H9 (cell line): ENCODE measurements at regions not wholly inside any gene's neighbourhood (a gene's known extent, or its start where the extent isn't known, plus 50 kb on each side); places are given as distances from the start of the nearest gene placed in this dataset.

Source experiments
- DNase-seq: peaks from one replicate; pipeline ENCODE4 v3.0.0-alpha.2; 2017
- H2AFZ ChIP-seq: one replicate; pipeline ENCODE4 v1.6.1; 2013; ENCODE audit warnings: mild to moderate bottlenecking, low read length, control low read depth, moderate library complexity
- H2AK5ac ChIP-seq: 2 replicates; pipeline ENCODE4 v1.6.1; 2013; ENCODE audit warnings: low read length, control low read depth, mixed read lengths; ENCODE audit not compliant: insufficient read length
- H2BK120ac ChIP-seq: one replicate; pipeline ENCODE4 v1.6.1; 2013; ENCODE audit warnings: low read depth, mild to moderate bottlenecking, low read length, control low read depth, inconsistent platforms; ENCODE audit not compliant: poor library complexity, severe bottlenecking
- H2BK12ac ChIP-seq: 2 replicates; pipeline ENCODE4 v1.6.1; 2013; ENCODE audit warnings: low read length, control low read depth, mixed read lengths, low read depth; ENCODE audit not compliant: insufficient read length
- H2BK15ac ChIP-seq: 2 replicates; pipeline ENCODE4 v1.6.1; 2013; ENCODE audit warnings: low read depth, low read length, control low read depth
- H2BK20ac ChIP-seq: one replicate; pipeline ENCODE4 v1.6.1; 2013; ENCODE audit warnings: low read depth, mild to moderate bottlenecking, low read length, control low read depth, inconsistent platforms; ENCODE audit not compliant: poor library complexity, severe bottlenecking
- H2BK5ac ChIP-seq: 2 replicates; pipeline ENCODE4 v1.6.1; 2013; ENCODE audit warnings: low read length, control low read depth, mixed read lengths; ENCODE audit not compliant: insufficient read length
- H3K14ac ChIP-seq: 2 replicates; pipeline ENCODE4 v1.6.1; 2013; ENCODE audit warnings: low read length, control low read depth; ENCODE audit not compliant: insufficient read depth
- H3K18ac ChIP-seq: 2 replicates; pipeline ENCODE4 v1.6.1; 2013; ENCODE audit warnings: low read depth, mild to moderate bottlenecking, mixed read lengths, low read length, control low read depth; ENCODE audit not compliant: insufficient read length
- H3K23ac ChIP-seq: 2 replicates; pipeline ENCODE4 v1.6.1; 2013; ENCODE audit warnings: low read length, control low read depth, mixed read lengths, low read depth; ENCODE audit not compliant: insufficient read length
- H3K23me2 ChIP-seq: 2 replicates; pipeline ENCODE4 v1.6.1; 2013; ENCODE audit warnings: low read depth, mild to moderate bottlenecking, mixed read lengths, low read length, control low read depth; ENCODE audit not compliant: insufficient read length, poor library complexity, severe bottlenecking
- H3K27ac ChIP-seq: 2 replicates; pipeline ENCODE4 v1.5.1; 2013; ENCODE audit warnings: low read length, control low read depth, mixed read lengths, low read depth; ENCODE audit not compliant: insufficient read length
- H3K27me3 ChIP-seq: 2 replicates; pipeline ENCODE4 v1.6.1; 2013; ENCODE audit warnings: low read length, control low read depth, inconsistent platforms; ENCODE audit not compliant: insufficient read depth
- H3K4ac ChIP-seq: 2 replicates; pipeline ENCODE4 v1.6.1; 2013; ENCODE audit warnings: low read depth, mild to moderate bottlenecking, control low read depth, inconsistent platforms, low read length, moderate library complexity
- H3K4me1 ChIP-seq: 2 replicates; pipeline ENCODE4 v1.6.1; 2013; ENCODE audit warnings: low read length, control low read depth, inconsistent platforms; ENCODE audit not compliant: insufficient read depth
- H3K4me2 ChIP-seq: 2 replicates; pipeline ENCODE4 v1.6.1; 2013; ENCODE audit warnings: low read length, control low read depth, mixed read lengths; ENCODE audit not compliant: insufficient read length, insufficient read depth
- H3K56ac ChIP-seq: 2 replicates; pipeline ENCODE4 v1.6.1; 2013; ENCODE audit warnings: low read depth, mild to moderate bottlenecking, mixed read lengths, low read length, control low read depth; ENCODE audit not compliant: insufficient read length
- H3K79me1 ChIP-seq: 2 replicates; pipeline ENCODE4 v1.6.1; 2013; ENCODE audit warnings: low read depth, mild to moderate bottlenecking, moderate library complexity, low read length, control low read depth, inconsistent platforms; ENCODE audit not compliant: insufficient read depth, poor library complexity, severe bottlenecking
- H3K79me2 ChIP-seq: 2 replicates; pipeline ENCODE4 v1.6.1; 2013; ENCODE audit warnings: low read length, control low read depth, inconsistent platforms; ENCODE audit not compliant: insufficient read depth
- H3K9ac ChIP-seq: 2 replicates; pipeline ENCODE4 v1.6.1; 2013; ENCODE audit warnings: low read length, control low read depth, mixed read lengths; ENCODE audit not compliant: insufficient read length; ENCODE audit errors: extremely low read depth
- H3K9me3 ChIP-seq: one replicate; pipeline ENCODE4 v1.6.1; 2013; ENCODE audit warnings: low read depth, low read length, inconsistent platforms; ENCODE audit not compliant: control insufficient read depth
- H3T11ph ChIP-seq: one replicate; pipeline ENCODE4 v1.6.1; 2013; ENCODE audit warnings: mild to moderate bottlenecking, low read length, control low read depth, inconsistent platforms
- H4K20me1 ChIP-seq: one replicate; pipeline ENCODE4 v1.6.1; 2013; ENCODE audit not compliant: control insufficient read depth, insufficient read length, insufficient read depth
- H4K5ac ChIP-seq: 2 replicates; pipeline ENCODE4 v1.6.1; 2013; ENCODE audit warnings: low read depth, mild to moderate bottlenecking, mixed read lengths, low read length, control low read depth; ENCODE audit not compliant: insufficient read length
- H4K8ac ChIP-seq: replicated peaks from 2 replicates; pipeline ENCODE4 v1.6.1; 2013; ENCODE audit warnings: low read length, control low read depth, mixed read lengths, low read depth; ENCODE audit not compliant: insufficient read length
- H4K91ac ChIP-seq: 2 replicates; pipeline ENCODE4 v1.6.1; 2013; ENCODE audit warnings: low read depth, mild to moderate bottlenecking, moderate library complexity, mixed read lengths, low read length, control low read depth; ENCODE audit not compliant: insufficient read length
- H3K27ac Mint-ChIP-seq, 3 experiments: 2 replicates in 2 of 3; 3 replicates in 1 of 3; pipeline ENCODE4 v1.8.0; 2020 to 2021; ENCODE audit warnings: mixed read lengths in 3 of 3, mild to moderate bottlenecking in 1 of 3, moderate library complexity in 1 of 3
- H3K27me3 Mint-ChIP-seq: 2 replicates; pipeline ENCODE4 v1.8.0; 2021; ENCODE audit warnings: low read depth, mild to moderate bottlenecking, moderate library complexity, mixed read lengths
- H3K36me3 Mint-ChIP-seq, 3 experiments: 2 replicates in 2 of 3; 3 replicates in 1 of 3; pipeline ENCODE4 v1.8.0; 2020 to 2021; ENCODE audit warnings: low read depth in 3 of 3, mixed read lengths in 3 of 3; ENCODE audit not compliant: insufficient read depth in 1 of 3
- H3K4me1 Mint-ChIP-seq, 2 experiments: 2 replicates each; pipeline ENCODE4 v1.8.0; 2020; ENCODE audit warnings: mixed read lengths in 2 of 2
- H3K4me3 Mint-ChIP-seq, 2 experiments: 2 replicates in 1 of 2; 3 replicates in 1 of 2; pipeline ENCODE4 v1.8.0; 2020 to 2021; ENCODE audit warnings: mild to moderate bottlenecking in 2 of 2, mixed read lengths in 2 of 2, moderate library complexity in 1 of 2
- H3K9me3 Mint-ChIP-seq, 2 experiments: 2 replicates in 1 of 2; 3 replicates in 1 of 2; pipeline ENCODE4 v1.8.0; 2020; ENCODE audit warnings: mild to moderate bottlenecking in 2 of 2, mixed read lengths in 2 of 2, moderate library complexity in 1 of 2
- CTCF ChIP-seq: fragments of 200-600 bp; sonication (generic); conservative IDR thresholded peaks from 3 replicates; pipeline ENCODE4 v1.8.0; 2021; ENCODE audit warnings: antibody characterized with exemption, mild to moderate bottlenecking
- WGBS: extraction: QIAGEN DNeasy Blood & Tissue Kit; methylation state at CpG from one replicate; pipeline ENCODE4 v1.1.7; 2013; ENCODE audit warnings: missing lambda C conversion rate, low lambda C conversion rate, mixed read lengths; ENCODE audit not compliant: insufficient read length; ENCODE audit errors: extremely low coverage; 5-methylcytosine and 5-hydroxymethylcytosine counted together

GRCh38 chr9:20291201-20291600 is 331.1 kb downstream of the MLLT3 start:
- Histone ChIP-seq H3K9ac (no peak overlapping the region), H3K23ac (no peak overlapping the region), H2BK5ac (no peak overlapping the region), H3K9me3 (no peaks in the 10 kb centered on the region), H2BK15ac (no peak overlapping the region), H3K79me1 (no peaks in the 10 kb centered on the region), H3K56ac (no peak overlapping the region), H3T11ph (no peak overlapping the region), H4K5ac (no peak overlapping the region), H3K4me1 (0 out of 2 replicates have a peak, but pooled peaks cover 2% of the 10 kb centered on the region), H4K20me1 (no peaks in the 10 kb centered on the region), H3K18ac (no peak overlapping the region), H3K27ac (no peak overlapping the region), H3K23me2 (no peaks in the 10 kb centered on the region), H4K8ac (no peak overlapping the region), H2BK120ac (no peak overlapping the region), H3K4ac (no peak overlapping the region), H2AFZ (no peak overlapping the region), H2BK20ac (no peak overlapping the region), H3K79me2 (no peaks in the 10 kb centered on the region), H3K14ac (no peak overlapping the region), H3K27me3 (no peaks in the 10 kb centered on the region), H2AK5ac (no peak overlapping the region), H3K4me2 (no peak overlapping the region), H2BK12ac (no peak overlapping the region), H4K91ac (no peak overlapping the region)
- no peak for TF ChIP-seq CTCF
- H3K27ac Mint-ChIP-seq, result no peak overlapping the region
- WGBS, result no CpG with 5 or more reads among the region's 2 CpGs
- DNase-seq, result no peak
- H3K4me3 Mint-ChIP-seq, result no peak overlapping the region
- H3K4me1 Mint-ChIP-seq, result peaks cover 4 to 11% of the 10 kb centered on the region in 2 experiments
- peaks cover 0 to 11% (median 4%) of the 10 kb centered on the region in 3 experiments; a peak in 4 of 7 replicates for H3K36me3 Mint-ChIP-seq
- no peaks in the 10 kb centered on the region; the same call in none of the 2 replicates for H3K27me3 Mint-ChIP-seq
- peaks cover 0 to 7% of the 10 kb centered on the region in 2 experiments; a peak in 3 of 5 replicates for H3K9me3 Mint-ChIP-seq
